CD14-positive monocyte (primary cell): ENCODE measurements at regions not wholly inside any gene's neighbourhood (a gene's known extent, or its start where the extent isn't known, plus 50 kb on each side); places are given as distances from the start of the nearest gene placed in this dataset.

ENCODE experiments used
- DNase-seq, 3 donors: peaks; one replicate each; pipeline ENCODE4 v3.0.0-alpha.2; 2011 to 2022
- H2AFZ ChIP-seq: 2 replicates; pipeline ENCODE4 v1.6.0; 2012; ENCODE audit warnings: mild to moderate bottlenecking, low read depth, low read length, inconsistent platforms; ENCODE audit not compliant: insufficient read depth, poor library complexity, severe bottlenecking
- H3K27ac ChIP-seq, 2 donors: 1 replicate in 1 of 2; 2 replicates in 1 of 2; pipeline ENCODE4 v1.5.1; 2012 to 2013; ENCODE audit warnings: low read length in 2 of 2, control low read depth in 1 of 2, inconsistent platforms in 1 of 2, low read depth in 1 of 2, mild to moderate bottlenecking in 1 of 2
- H3K27me3 ChIP-seq, 2 donors: one replicate each; pipeline versions ENCODE4 v1.6.0 to v1.6.1; 2011 to 2013; ENCODE audit warnings: low read length in 2 of 2; ENCODE audit not compliant: control insufficient read depth in 2 of 2, insufficient read depth in 2 of 2
- H3K36me3 ChIP-seq, 2 donors: replicated peaks in 1 of 2; 1 replicate in 1 of 2; 2 replicates in 1 of 2; pipeline versions ENCODE4 v1.5.1 to v1.6.1; 2012 to 2013; ENCODE audit warnings: low read length in 2 of 2, control low read depth in 1 of 2, inconsistent platforms in 1 of 2, mild to moderate bottlenecking in 1 of 2; ENCODE audit not compliant: insufficient read depth in 2 of 2, control insufficient read depth in 1 of 2
- H3K4me1 ChIP-seq, 2 donors: 1 replicate in 1 of 2; 2 replicates in 1 of 2; pipeline versions ENCODE4 v1.5.1 to v1.6.1; 2012 to 2013; ENCODE audit warnings: low read length in 2 of 2, control low read depth in 1 of 2, inconsistent platforms in 1 of 2, mild to moderate bottlenecking in 1 of 2, moderate library complexity in 1 of 2; ENCODE audit not compliant: insufficient read depth in 2 of 2, control insufficient read depth in 1 of 2
- H3K4me2 ChIP-seq: replicated peaks from 2 replicates; pipeline ENCODE3; 2012; ENCODE audit warnings: low read length, moderate library complexity, mild to moderate bottlenecking; ENCODE audit not compliant: poor library complexity, severe bottlenecking; ENCODE audit errors: extremely low read depth
- H3K4me3 ChIP-seq, 3 experiments: fragments of 200-600 bp in 1 of 3; sonication (generic) in 1 of 3; replicated peaks in 1 of 3; 1 replicate in 2 of 3; 2 replicates in 1 of 3; pipeline ENCODE4 v1.5.1; 2011 to 2013; ENCODE audit warnings: low read length in 3 of 3, mild to moderate bottlenecking in 3 of 3, control low read depth in 2 of 3, low read depth in 2 of 3, inconsistent platforms in 1 of 3, moderate library complexity in 1 of 3
- H3K79me2 ChIP-seq: 2 replicates; pipeline ENCODE4 v1.6.0; 2012; ENCODE audit warnings: mild to moderate bottlenecking, control low read depth, inconsistent platforms, low read length, moderate library complexity; ENCODE audit not compliant: insufficient read depth
- H3K9ac ChIP-seq: 2 replicates; pipeline ENCODE4 v1.6.0; 2017; ENCODE audit warnings: low read length, mild to moderate bottlenecking; ENCODE audit not compliant: insufficient read depth, poor library complexity, severe bottlenecking
- H3K9me3 ChIP-seq, 2 donors: replicated peaks in 1 of 2; 1 replicate in 1 of 2; 2 replicates in 1 of 2; pipeline versions ENCODE4 v1.5.1 to v1.6.1; 2012 to 2013; ENCODE audit warnings: low read length in 2 of 2, control low read depth in 1 of 2; ENCODE audit not compliant: control insufficient read depth in 1 of 2, insufficient read depth in 1 of 2
- H4K20me1 ChIP-seq: 2 replicates; pipeline ENCODE4 v1.6.0; 2012; ENCODE audit warnings: mild to moderate bottlenecking, low read length, control low read depth, moderate library complexity; ENCODE audit not compliant: insufficient read depth
- H3K27ac Mint-ChIP-seq, 7 donors: one replicate each; pipeline ENCODE4 v1.8.0; 2020; ENCODE audit warnings: mild to moderate bottlenecking in 7 of 7, mixed read lengths in 7 of 7, moderate library complexity in 6 of 7, inconsistent platforms in 2 of 7
- H3K27me3 Mint-ChIP-seq, 3 donors: one replicate each; pipeline ENCODE4 v1.8.0; 2021 to 2022; ENCODE audit warnings: low read depth in 3 of 3, mild to moderate bottlenecking in 3 of 3, mixed read lengths in 3 of 3, moderate library complexity in 3 of 3, inconsistent platforms in 1 of 3
- H3K36me3 Mint-ChIP-seq, 2 donors: one replicate each; pipeline ENCODE4 v1.8.0; 2020; ENCODE audit warnings: mixed read lengths in 2 of 2, inconsistent platforms in 1 of 2, mild to moderate bottlenecking in 1 of 2
- H3K4me1 Mint-ChIP-seq: one replicate; pipeline ENCODE4 v1.8.0; 2020; ENCODE audit warnings: mild to moderate bottlenecking, mixed read lengths
- H3K4me3 Mint-ChIP-seq, 2 donors: one replicate each; pipeline ENCODE4 v1.8.0; 2020; ENCODE audit warnings: mild to moderate bottlenecking in 2 of 2, mixed read lengths in 2 of 2, moderate library complexity in 1 of 2
- H3K9me3 Mint-ChIP-seq, 7 donors: one replicate each; pipeline ENCODE4 v1.8.0; 2020 to 2022; ENCODE audit warnings: mixed read lengths in 7 of 7, mild to moderate bottlenecking in 6 of 7, moderate library complexity in 6 of 7, inconsistent platforms in 2 of 7
- WGBS: methylation state at CpG from one replicate; pipeline ENCODE4 v1.1.5; 2013; ENCODE audit warnings: missing lambda C conversion rate; ENCODE audit not compliant: insufficient coverage; 5-methylcytosine and 5-hydroxymethylcytosine counted together
- intact Hi-C, 2 donors: fragments of 100-400 bp; cut with micrococcal nuclease; formaldehyde crosslinking; loops; one replicate each; pipeline versions ENCODE4 v1.15.0 to v1.15.1; 2023
- TF ChIP-seq, protein P1 (sequence below): fragments of 200-600 bp; IDR thresholded peaks from one replicate; pipeline ENCODE4 v1.8.0; 2022; ENCODE audit warnings: antibody characterized with exemption, mild to moderate bottlenecking

GRCh38 chr10:8213735-8214134 lies 159.2 kb downstream of the GATA3 start:
- Mint-ChIP-seq H3K4me3 (no peak overlapping the region), H3K4me1 (no peaks in the 10 kb centered on the region), H3K9me3 (peaks cover 2 to 9% (median 6%) of the 10 kb centered on the region in 7 donors), H3K27me3 (peaks cover 0 to 5% (median 3%) of the 10 kb centered on the region in 3 donors), H3K27ac (no peak overlapping the region), H3K36me3 (no peaks in the 10 kb centered on the region)
- no peak overlapping the region for H3K27ac ChIP-seq
- DNase-seq, result no peak
- H3K27me3 ChIP-seq, result no peaks in the 10 kb centered on the region
- WGBS, result no CpG with 5 or more reads among the region's 2 CpGs
- no peaks in the 10 kb centered on the region for H3K36me3 ChIP-seq
- no peak overlapping the region for H3K9ac ChIP-seq
- H3K4me1 ChIP-seq, result no peaks in the 10 kb centered on the region
- TF ChIP-seq, protein P1, sequence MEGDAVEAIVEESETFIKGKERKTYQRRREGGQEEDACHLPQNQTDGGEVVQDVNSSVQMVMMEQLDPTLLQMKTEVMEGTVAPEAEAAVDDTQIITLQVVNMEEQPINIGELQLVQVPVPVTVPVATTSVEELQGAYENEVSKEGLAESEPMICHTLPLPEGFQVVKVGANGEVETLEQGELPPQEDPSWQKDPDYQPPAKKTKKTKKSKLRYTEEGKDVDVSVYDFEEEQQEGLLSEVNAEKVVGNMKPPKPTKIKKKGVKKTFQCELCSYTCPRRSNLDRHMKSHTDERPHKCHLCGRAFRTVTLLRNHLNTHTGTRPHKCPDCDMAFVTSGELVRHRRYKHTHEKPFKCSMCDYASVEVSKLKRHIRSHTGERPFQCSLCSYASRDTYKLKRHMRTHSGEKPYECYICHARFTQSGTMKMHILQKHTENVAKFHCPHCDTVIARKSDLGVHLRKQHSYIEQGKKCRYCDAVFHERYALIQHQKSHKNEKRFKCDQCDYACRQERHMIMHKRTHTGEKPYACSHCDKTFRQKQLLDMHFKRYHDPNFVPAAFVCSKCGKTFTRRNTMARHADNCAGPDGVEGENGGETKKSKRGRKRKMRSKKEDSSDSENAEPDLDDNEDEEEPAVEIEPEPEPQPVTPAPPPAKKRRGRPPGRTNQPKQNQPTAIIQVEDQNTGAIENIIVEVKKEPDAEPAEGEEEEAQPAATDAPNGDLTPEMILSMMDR, result no peak
- no peak overlapping the region for H3K4me3 ChIP-seq
- no peaks in the 10 kb centered on the region for H3K79me2 ChIP-seq
- no peak overlapping the region for H2AFZ ChIP-seq
- H4K20me1 ChIP-seq, result no peaks in the 10 kb centered on the region
- H3K4me2 ChIP-seq, result no peak overlapping the region
- peaks cover 0 to 5% of the 10 kb centered on the region in 2 donors for H3K9me3 ChIP-seq
- intact Hi-C loops, result no loop called here

GRCh38 chr10:8214587-8214986 lies 160.1 kb downstream of the GATA3 start:
- peaks cover 2 to 9% (median 6%) of the 10 kb centered on the region in 7 donors for H3K9me3 Mint-ChIP-seq
- no peak overlapping the region for H3K4me3 Mint-ChIP-seq
- TF ChIP-seq, protein P1, result no peak
- H3K27me3 Mint-ChIP-seq, result peaks cover 0 to 3% (median 2%) of the 10 kb centered on the region in 3 donors
- Histone ChIP-seq H3K9me3 (peaks cover 0 to 5% of the 10 kb centered on the region in 2 donors), H3K4me3 (no peak overlapping the region), H3K79me2 (no peaks in the 10 kb centered on the region), H3K4me1 (no peaks in the 10 kb centered on the region), H2AFZ (no peak overlapping the region), H3K4me2 (no peak overlapping the region), H3K27me3 (no peaks in the 10 kb centered on the region), H4K20me1 (no peaks in the 10 kb centered on the region), H3K36me3 (no peaks in the 10 kb centered on the region), H3K27ac (no peak overlapping the region), H3K9ac (no peak overlapping the region)
- DNase-seq, result no peak
- no peak overlapping the region for H3K27ac Mint-ChIP-seq
- intact Hi-C loops, result no loop called here
- H3K4me1 Mint-ChIP-seq, result no peaks in the 10 kb centered on the region
- no peaks in the 10 kb centered on the region for H3K36me3 Mint-ChIP-seq
- 93% methylated on average over 3 of the region's 4 CpGs for WGBS
